Tibial artery (tissue), 4 donors: ENCODE measurements at regions not wholly inside any gene's neighbourhood (a gene's known extent, or its start where the extent isn't known, plus 50 kb on each side); places are given as distances from the start of the nearest gene placed in this dataset.

Experiments used
- DNase-seq, 2 donors: peaks; one replicate each; pipeline ENCODE4 v3.0.0-alpha.2; 2019
- H3K27ac ChIP-seq, 2 donors: fragments of 200-600 bp; sonication (generic) in 1 of 2; 1 replicate in 1 of 2; 2 replicates in 1 of 2; pipeline ENCODE4 v1.5.1; 2018 to 2019; ENCODE audit warnings: mild to moderate bottlenecking in 1 of 2
- H3K27me3 ChIP-seq, 2 donors: fragments of 200-600 bp; sonication (generic) in 1 of 2; one replicate each; pipeline versions ENCODE4 v1.5.1 to v1.6.0; 2016 to 2019
- H3K36me3 ChIP-seq, 3 donors: fragments of 200-600 bp; sonication (generic) in 2 of 3; one replicate each; pipeline ENCODE4 v1.5.1; 2016 to 2019; ENCODE audit warnings: mild to moderate bottlenecking in 2 of 3
- H3K4me1 ChIP-seq, 4 donors: fragments of 200-600 bp; sonication (generic) in 2 of 4; 1 replicate in 3 of 4; 2 replicates in 1 of 4; pipeline ENCODE4 v1.5.1; 2016 to 2019
- H3K4me3 ChIP-seq, 2 donors: fragments of 200-600 bp; sonication (generic) in 1 of 2; 1 replicate in 1 of 2; 2 replicates in 1 of 2; pipeline ENCODE4 v1.5.1; 2018 to 2019; ENCODE audit warnings: mild to moderate bottlenecking in 2 of 2
- H3K9me3 ChIP-seq, 3 donors: fragments of 200-600 bp; sonication (generic) in 1 of 3; one replicate each; pipeline ENCODE4 v1.5.1; 2016 to 2019
- CTCF ChIP-seq, 2 experiments: fragments of 200-600 bp in 1 of 2; fragments of 450-650 bp in 1 of 2; IDR thresholded peaks; one replicate each; pipeline ENCODE4 v1.5.1; 2017 to 2019; ENCODE audit warnings: antibody characterized with exemption in 2 of 2, mild to moderate bottlenecking in 1 of 2, moderate library complexity in 1 of 2
- intact Hi-C: fragments of 100-400 bp; cut with DNase I; formaldehyde crosslinking; loops from one replicate; pipeline ENCODE4 v1.15.0; 2023; ENCODE audit warnings: low total_unique reads

- no peak for DNase-seq
- intact Hi-C loops: no loop called here
- no peaks in the 10 kb centered on the region for H3K9me3 ChIP-seq
- no peak for TF ChIP-seq CTCF (IDR thresholded peaks at IDR 0.05)
- no peak overlapping the region for H3K27ac ChIP-seq
- peaks cover 0 to 4% (median 0%) of the 10 kb centered on the region in 4 donors for H3K4me1 ChIP-seq
- no peaks in the 10 kb centered on the region for H3K36me3 ChIP-seq
- H3K4me3 ChIP-seq: no peak overlapping the region
- H3K27me3 ChIP-seq: no peaks in the 10 kb centered on the region
These were observed 292.1 kb downstream of the ADGB start for GRCh38 chr6:146890644-146891434.

- DNase-seq: no peak
- TF ChIP-seq CTCF (IDR thresholded peaks at IDR 0.05): no peak
- intact Hi-C loops: no loop called here
- Histone ChIP-seq H3K27me3 (no peaks in the 10 kb centered on the region), H3K9me3 (no peaks in the 10 kb centered on the region), H3K36me3 (no peaks in the 10 kb centered on the region), H3K4me3 (no peak overlapping the region), H3K27ac (no peak overlapping the region), H3K4me1 (no peaks in the 10 kb centered on the region)
These were observed 293.0 kb downstream of the ADGB start for GRCh38 chr6:146891615-146892265.

- intact Hi-C loops: no loop called here
- no peak for DNase-seq
- Histone ChIP-seq H3K36me3 (no peaks in the 10 kb centered on the region), H3K27me3 (no peaks in the 10 kb centered on the region), H3K27ac (no peak overlapping the region), H3K4me1 (no peaks in the 10 kb centered on the region), H3K9me3 (no peaks in the 10 kb centered on the region), H3K4me3 (no peak overlapping the region)
- TF ChIP-seq CTCF (IDR thresholded peaks at IDR 0.05): no peak
These were observed 293.5 kb downstream of the ADGB start for GRCh38 chr6:146892283-146892612.

- Histone ChIP-seq H3K27ac (no peak overlapping the region), H3K9me3 (no peaks in the 10 kb centered on the region), H3K27me3 (no peaks in the 10 kb centered on the region), H3K36me3 (no peaks in the 10 kb centered on the region), H3K4me1 (no peaks in the 10 kb centered on the region), H3K4me3 (no peak overlapping the region)
- intact Hi-C loops: no loop called here
- TF ChIP-seq CTCF (IDR thresholded peaks at IDR 0.05): no peak
- no peak for DNase-seq
These were observed 294.0 kb downstream of the ADGB start for GRCh38 chr6:146892613-146893401.

- H3K27me3 ChIP-seq: no peaks in the 10 kb centered on the region
- no peak for DNase-seq
- intact Hi-C loops: no loop called here
- no peaks in the 10 kb centered on the region for H3K4me1 ChIP-seq
- no peak overlapping the region for H3K4me3 ChIP-seq
- no peak overlapping the region for H3K27ac ChIP-seq
- no peaks in the 10 kb centered on the region for H3K36me3 ChIP-seq
- TF ChIP-seq CTCF (IDR thresholded peaks at IDR 0.05): no peak
- H3K9me3 ChIP-seq: no peaks in the 10 kb centered on the region
These were observed 294.9 kb downstream of the ADGB start for GRCh38 chr6:146893690-146894089.
